GM12878 (cell line): ENCODE measurements at regions not wholly inside any gene's neighbourhood (a gene's known extent, or its start where the extent isn't known, plus 50 kb on each side); places are given as distances from the start of the nearest gene placed in this dataset.
"Not testable (repeated sequence)": the region's sequence is repeated elsewhere in the genome, so short reads cannot be mapped to it uniquely, and the experiment has no call there.

Experiments
- ATAC-seq: fragments of 200-7000 bp; cut with Tn5 transposase; 3 replicates; pipeline ENCODE4 v1.9.1; 2020; ENCODE audit warnings: mild to moderate bottlenecking, moderate library complexity
- BruUV-seq: library from RNA; stranded (reverse); fragments of 400-500 nt; replicated peaks from 2 replicates; lab custom pipeline; 2021; lab: Mats Ljungman, UMichigan
- CTCF ChIA-PET: fragments of 300-600 bp; sonication (Branson Sonifier 250); formaldehyde crosslinking; extraction: SDS; loops from one replicate; lab custom pipeline; 2021; ENCODE audit warnings: inconsistent platforms; lab: Yijun Ruan, JAX
- POLR2A ChIA-PET: fragments of 350-600 bp; formaldehyde crosslinking; extraction: SDS; loops from one replicate; lab custom pipeline; 2021; ENCODE audit warnings: inconsistent platforms; lab: Charles Lee
- RAD21 ChIA-PET: fragments of 300-600 bp; sonication (Branson Sonifier 250); formaldehyde crosslinking; loops from one replicate; lab custom pipeline; 2023; ENCODE audit warnings: antibody characterized with exemption; ENCODE audit not compliant: unreplicated experiment; lab: Charles Lee
- SMC1A ChIA-PET: fragments of 300-600 bp; sonication (Branson Sonifier 250); formaldehyde crosslinking; loops from one replicate; lab custom pipeline; 2023; ENCODE audit not compliant: unreplicated experiment, uncharacterized antibody; lab: Charles Lee
- DNase-seq: peaks from one replicate; pipeline ENCODE4 v3.0.0-alpha.2; 2011; ENCODE audit warnings: low read depth, low spot score
- FAIRE-seq: peaks from 3 replicates; lab custom pipeline; 2011; peaks lifted over from hg19 to GRCh38; lab: Jason Lieb, UNC
- H2AFZ ChIP-seq: 2 replicates; pipeline ENCODE4 v1.6.0; 2011; ENCODE audit warnings: low read depth, low read length, control low read depth; ENCODE audit not compliant: control insufficient read depth
- H3K27ac ChIP-seq: 2 replicates; pipeline ENCODE4 v1.5.1; 2011; ENCODE audit warnings: control low read depth; ENCODE audit not compliant: control insufficient read depth, insufficient read depth
- H3K27me3 ChIP-seq, 2 experiments: replicated peaks in 1 of 2; 2 replicates each; pipeline versions ENCODE4 v1.6.0 to v1.6.1; 2011; ENCODE audit warnings: low read length in 1 of 2; ENCODE audit not compliant: control insufficient read depth in 2 of 2, insufficient read depth in 2 of 2
- H3K36me3 ChIP-seq, 2 experiments: 2 replicates each; pipeline ENCODE4 v1.5.1; 2011; ENCODE audit warnings: low read length in 1 of 2; ENCODE audit not compliant: control insufficient read depth in 2 of 2, insufficient read depth in 2 of 2
- H3K4me1 ChIP-seq: 2 replicates; pipeline ENCODE4 v1.6.1; 2011; ENCODE audit warnings: mild to moderate bottlenecking, low read length, moderate library complexity, mixed read lengths; ENCODE audit not compliant: control insufficient read depth, insufficient read depth
- H3K4me2 ChIP-seq: 2 replicates; pipeline ENCODE4 v1.6.0; 2011; ENCODE audit warnings: control low read depth; ENCODE audit not compliant: control insufficient read depth, insufficient read depth
- H3K4me3 ChIP-seq: fragments of 200-600 bp; sonication (generic); 2 replicates; pipeline ENCODE4 v1.5.1; 2016
- H3K79me2 ChIP-seq: 2 replicates; pipeline ENCODE4 v1.6.0; 2011; ENCODE audit warnings: low read length; ENCODE audit not compliant: control insufficient read depth, insufficient read depth
- H3K9ac ChIP-seq: 2 replicates; pipeline ENCODE4 v1.8.0; 2011; ENCODE audit warnings: low read length, control low read depth, mixed read lengths; ENCODE audit not compliant: control insufficient read depth, insufficient read depth
- H3K9me3 ChIP-seq: replicated peaks from 3 replicates; pipeline ENCODE4 v1.5.1; 2011; ENCODE audit warnings: mild to moderate bottlenecking, low read length; ENCODE audit not compliant: control insufficient read depth, insufficient read depth
- H4K20me1 ChIP-seq: 2 replicates; pipeline ENCODE4 v1.6.0; 2011; ENCODE audit not compliant: control insufficient read depth, insufficient read depth
- WGBS: methylation state at CpG from one replicate; pipeline ENCODE4 v1.1.6; 2016; ENCODE audit warnings: low lambda C conversion rate; ENCODE audit not compliant: insufficient replicate concordance, insufficient coverage; ENCODE audit errors: missing lambda C conversion rate; 5-methylcytosine and 5-hydroxymethylcytosine counted together
- in situ Hi-C: fragments of 300-500 bp; cut with MboI; formaldehyde crosslinking; loops from 9 replicates; pipeline ENCODE4 v1.14.3; 2018; ENCODE audit warnings: mixed read lengths
- intact Hi-C: fragments of 100-400 bp; cut with micrococcal nuclease; formaldehyde crosslinking; loops from one replicate; pipeline ENCODE4 v1.14.2; 2022; ENCODE audit not compliant: unreplicated experiment

GRCh38 chr21:27860314-27860955, 893.5 kb upstream of the ADAMTS5 start:
- H3K4me1 ChIP-seq, H3K9ac ChIP-seq, H3K36me3 ChIP-seq, H3K9me3 ChIP-seq, H3K27ac ChIP-seq, in situ Hi-C loops, ATAC-seq, SMC1A ChIA-PET, H3K79me2 ChIP-seq, H3K4me2 ChIP-seq, H2AFZ ChIP-seq, BruUV-seq, DNase-seq, H3K4me3 ChIP-seq, intact Hi-C loops, H3K27me3 ChIP-seq, RAD21 ChIA-PET, CTCF ChIA-PET, POLR2A ChIA-PET, FAIRE-seq, H4K20me1 ChIP-seq: not testable (repeated sequence)
- WGBS, result 15% methylated on average over 3 of the region's 3 CpGs

GRCh38 chr21:27858053-27858825, 891.4 kb upstream of the ADAMTS5 start:
- FAIRE-seq, result not testable (repeated sequence)

DNA sequence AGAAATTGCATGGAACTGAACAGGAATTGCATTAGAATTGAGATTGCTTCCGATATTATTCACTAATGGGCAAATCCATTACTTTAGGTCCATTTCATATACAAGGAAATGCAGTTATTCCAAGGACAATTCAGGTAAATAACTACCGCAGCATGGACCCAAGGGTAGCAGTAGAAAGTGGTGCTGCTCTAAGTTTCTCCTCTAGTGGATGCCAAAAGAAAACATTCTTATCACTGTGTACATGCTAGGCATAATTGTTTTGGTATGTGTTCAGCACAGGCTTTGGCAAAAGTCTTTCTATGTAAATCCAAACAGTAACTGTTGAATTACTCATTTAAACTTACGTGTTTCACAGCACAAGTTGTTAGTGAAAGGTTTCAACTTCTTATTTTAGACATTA, 890.1 kb upstream of the ADAMTS5 start:
- H3K4me1 ChIP-seq, H3K9me3 ChIP-seq, POLR2A ChIA-PET, H4K20me1 ChIP-seq, SMC1A ChIA-PET, BruUV-seq, RAD21 ChIA-PET, ATAC-seq, H3K27me3 ChIP-seq, H3K4me2 ChIP-seq, FAIRE-seq, DNase-seq, H2AFZ ChIP-seq, intact Hi-C loops, in situ Hi-C loops, H3K27ac ChIP-seq, CTCF ChIA-PET, H3K4me3 ChIP-seq, H3K36me3 ChIP-seq, H3K79me2 ChIP-seq, H3K9ac ChIP-seq: not testable (repeated sequence)
- 38% methylated on average over 3 of the region's 3 CpGs for WGBS

More at GRCh38 chr21:27858053-27858825, 891.4 kb upstream of the ADAMTS5 start:
- in situ Hi-C loops, POLR2A ChIA-PET, H3K36me3 ChIP-seq, H4K20me1 ChIP-seq, intact Hi-C loops, H3K4me2 ChIP-seq, H3K9ac ChIP-seq, H3K27me3 ChIP-seq, RAD21 ChIA-PET, H3K79me2 ChIP-seq, DNase-seq, H3K4me3 ChIP-seq, H3K9me3 ChIP-seq, H3K4me1 ChIP-seq, BruUV-seq, H2AFZ ChIP-seq, ATAC-seq, CTCF ChIA-PET, H3K27ac ChIP-seq: not testable (repeated sequence)
- SMC1A ChIA-PET, result interaction anchor here (0.6 kb wide), 1 partner anchor 30 kb away, joined by 3 read pairs; no protein-coding TSS in a partner anchor
- WGBS, result 7% methylated on average over 5 of the region's 5 CpGs
